DND-41 (cell line): ENCODE measurements at regions not wholly inside any gene's neighbourhood (a gene's known extent, or its start where the extent isn't known, plus 50 kb on each side); places are given as distances from the start of the nearest gene placed in this dataset.

Experiments used
- EZH2 ChIP-seq: IDR thresholded peaks from 3 replicates; pipeline ENCODE4 v1.6.1; 2012; ENCODE audit warnings: borderline replicate concordance, low read depth, mild to moderate bottlenecking, moderate library complexity, low read length, inconsistent platforms; ENCODE audit not compliant: severe bottlenecking
- TF ChIP-seq, protein P1 (sequence below): IDR thresholded peaks from 2 replicates; pipeline ENCODE4 v1.5.1; 2012; ENCODE audit warnings: borderline replicate concordance, low read length, moderate library complexity, mild to moderate bottlenecking; ENCODE audit not compliant: poor library complexity, severe bottlenecking; ENCODE audit errors: extremely low read depth

DNA sequence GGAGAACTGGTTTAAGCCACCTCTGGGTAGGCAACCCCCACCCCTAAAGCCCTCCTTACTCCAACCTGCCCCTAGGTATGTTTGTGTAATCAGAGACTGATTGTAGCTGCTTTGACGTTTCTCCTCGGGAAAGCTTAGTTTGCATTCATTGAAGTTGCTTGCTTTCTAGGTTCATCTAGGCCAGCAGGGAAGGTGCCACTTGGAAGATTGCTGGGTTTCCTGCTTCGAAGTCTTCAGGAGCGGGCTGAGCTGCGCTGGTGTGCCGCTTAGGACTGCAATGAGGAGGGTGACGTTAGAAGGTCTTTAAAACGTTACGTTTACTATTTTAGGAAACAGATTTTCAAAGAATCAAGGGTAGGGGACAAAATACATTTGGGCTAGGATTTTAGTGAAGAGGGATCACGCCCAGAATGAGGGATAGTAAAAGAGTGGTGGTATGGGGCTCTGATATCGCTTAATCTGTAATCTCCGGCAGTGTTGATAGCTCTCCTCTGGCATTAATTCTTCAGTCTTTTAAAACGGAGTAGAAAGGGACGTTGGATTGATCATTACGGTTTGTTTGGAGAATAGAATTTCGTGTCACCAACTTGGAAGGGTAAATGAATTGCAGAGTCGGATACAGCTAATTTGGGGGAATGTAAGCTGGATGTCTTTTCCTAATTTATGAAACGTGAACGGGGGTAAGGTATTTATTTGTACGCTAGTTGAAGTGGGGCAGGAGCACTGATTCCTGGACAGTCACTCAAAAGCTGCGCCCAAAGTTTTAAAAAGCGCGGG is 92.6 kb upstream of the PRDM1 start:
- TF ChIP-seq, protein P1, sequence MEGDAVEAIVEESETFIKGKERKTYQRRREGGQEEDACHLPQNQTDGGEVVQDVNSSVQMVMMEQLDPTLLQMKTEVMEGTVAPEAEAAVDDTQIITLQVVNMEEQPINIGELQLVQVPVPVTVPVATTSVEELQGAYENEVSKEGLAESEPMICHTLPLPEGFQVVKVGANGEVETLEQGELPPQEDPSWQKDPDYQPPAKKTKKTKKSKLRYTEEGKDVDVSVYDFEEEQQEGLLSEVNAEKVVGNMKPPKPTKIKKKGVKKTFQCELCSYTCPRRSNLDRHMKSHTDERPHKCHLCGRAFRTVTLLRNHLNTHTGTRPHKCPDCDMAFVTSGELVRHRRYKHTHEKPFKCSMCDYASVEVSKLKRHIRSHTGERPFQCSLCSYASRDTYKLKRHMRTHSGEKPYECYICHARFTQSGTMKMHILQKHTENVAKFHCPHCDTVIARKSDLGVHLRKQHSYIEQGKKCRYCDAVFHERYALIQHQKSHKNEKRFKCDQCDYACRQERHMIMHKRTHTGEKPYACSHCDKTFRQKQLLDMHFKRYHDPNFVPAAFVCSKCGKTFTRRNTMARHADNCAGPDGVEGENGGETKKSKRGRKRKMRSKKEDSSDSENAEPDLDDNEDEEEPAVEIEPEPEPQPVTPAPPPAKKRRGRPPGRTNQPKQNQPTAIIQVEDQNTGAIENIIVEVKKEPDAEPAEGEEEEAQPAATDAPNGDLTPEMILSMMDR = no peak
- no peak for TF ChIP-seq EZH2
